HTR-8/SVneo (cell line): ENCODE measurements at regions not wholly inside any gene's neighbourhood (a gene's known extent, or its start where the extent isn't known, plus 50 kb on each side); places are given as distances from the start of the nearest gene placed in this dataset.
A peak's percentile ranks its signal among the peaks of the same experiment; 100 is the strongest.

Experiments used
- DNase-seq: peaks from one replicate; pipeline ENCODE4 v3.0.0; 2011; ENCODE audit warnings: low spot score, mixed read lengths; ENCODE audit not compliant: insufficient read length
- FAIRE-seq: peaks from 2 replicates; lab custom pipeline; 2011; peaks lifted over from hg19 to GRCh38; lab: Jason Lieb, UNC

DNA sequence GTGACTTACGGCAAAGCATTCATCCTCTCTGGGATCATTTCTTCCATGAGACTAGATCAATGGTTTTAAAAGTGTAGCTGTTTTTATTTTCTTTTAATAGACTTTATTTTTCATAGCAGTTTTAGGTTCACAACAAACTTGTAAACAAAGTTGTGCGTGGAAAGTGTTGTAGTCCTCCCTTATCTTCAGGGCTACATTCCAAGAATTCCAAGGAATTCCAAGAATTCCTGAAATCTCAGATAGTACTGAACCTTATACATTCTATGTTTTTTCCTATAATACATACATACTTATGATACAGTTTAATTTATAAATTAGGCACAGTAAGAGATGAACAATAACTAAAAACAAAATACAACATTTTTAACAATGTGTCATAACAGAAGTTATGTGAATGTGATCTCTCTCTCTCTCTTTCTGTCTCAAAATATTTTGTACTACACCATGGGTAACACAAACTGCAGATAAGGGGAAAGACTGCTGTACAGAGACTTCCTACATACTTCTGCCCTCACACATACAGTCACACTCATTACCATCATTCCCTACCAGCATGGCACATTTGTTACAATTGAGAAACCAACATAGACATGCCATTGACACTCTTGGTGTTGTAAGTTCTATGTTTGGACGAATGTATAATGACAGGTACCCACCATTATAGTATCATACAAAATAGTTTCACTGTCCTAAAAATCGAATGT lies 1933.2 kb upstream of the WWC1 start:
- FAIRE-seq (peak; percentile 79), DNase-seq (no peak)

DNA sequence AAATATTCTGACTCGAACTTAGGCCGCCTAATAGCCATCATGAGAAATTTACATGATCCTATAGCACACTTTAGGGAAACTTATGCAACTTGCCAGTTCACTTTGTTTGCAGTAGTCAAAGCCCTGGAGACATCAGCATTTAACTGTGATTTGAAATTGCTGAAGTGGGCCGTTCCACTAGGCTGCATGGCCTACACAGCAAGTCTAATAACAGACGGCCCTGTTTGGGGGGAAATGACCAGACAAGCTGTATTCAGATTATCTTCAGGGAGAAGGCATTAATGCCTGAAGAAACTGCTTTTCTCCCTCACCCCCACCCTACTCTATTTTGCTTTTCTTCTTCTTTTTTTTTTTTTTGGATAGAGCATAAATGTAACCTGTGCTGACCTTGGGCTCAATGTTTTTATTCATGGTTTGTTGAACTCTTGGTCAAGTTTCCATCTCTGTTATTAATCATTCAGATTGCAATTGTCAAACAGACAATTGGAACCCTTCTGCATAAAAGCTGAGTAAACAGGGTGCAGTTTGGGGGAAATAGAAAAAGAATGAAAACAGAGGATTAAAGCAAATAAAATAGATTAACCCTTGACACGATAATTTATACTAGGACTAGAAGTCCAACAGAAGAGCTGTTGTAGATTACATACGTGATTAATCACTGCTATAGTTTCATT lies 1928.2 kb upstream of the WWC1 start:
- no peak for FAIRE-seq
- DNase-seq = no peak

DNA sequence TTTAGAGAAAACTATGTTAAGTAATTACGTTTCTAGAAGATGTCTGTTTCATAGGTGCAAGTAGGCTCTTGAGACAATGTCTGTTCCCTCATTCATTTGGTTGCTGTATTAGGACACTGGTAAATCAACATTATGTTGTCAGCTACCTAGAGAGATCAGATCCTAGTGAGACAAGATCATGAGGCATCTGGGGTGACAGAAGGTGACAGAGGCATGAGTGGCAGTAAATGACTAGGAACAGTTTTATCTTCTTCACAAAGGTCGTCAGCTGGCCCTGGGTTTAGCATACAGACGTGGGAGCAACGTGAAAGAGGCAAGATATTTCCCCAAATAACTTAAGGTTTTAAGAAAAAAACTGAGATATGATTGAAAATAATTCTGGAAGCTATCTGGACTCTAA lies 1926.3 kb upstream of the WWC1 start:
- no peak for DNase-seq
- no peak for FAIRE-seq

DNA sequence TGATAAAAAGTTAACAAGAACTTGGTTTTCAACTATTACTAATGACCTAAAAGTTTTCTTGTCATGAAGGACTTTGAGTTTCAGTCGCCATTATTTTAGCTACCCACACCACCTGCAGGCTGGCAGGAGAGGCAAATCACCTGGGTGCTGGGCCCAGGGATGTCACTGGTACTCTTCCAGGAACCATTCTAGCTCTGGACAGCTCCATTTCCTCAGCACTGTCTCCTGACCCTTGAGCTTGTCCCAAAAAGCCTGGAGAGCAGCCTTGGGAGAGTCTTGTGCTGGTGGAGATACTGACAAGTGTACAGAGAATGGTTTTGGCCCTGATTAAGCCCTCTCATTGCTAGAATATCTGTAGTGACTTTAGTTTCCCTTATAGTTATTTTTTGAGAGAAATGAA lies 1924.1 kb upstream of the WWC1 start:
- DNase-seq = no peak
- FAIRE-seq = no peak

DNA sequence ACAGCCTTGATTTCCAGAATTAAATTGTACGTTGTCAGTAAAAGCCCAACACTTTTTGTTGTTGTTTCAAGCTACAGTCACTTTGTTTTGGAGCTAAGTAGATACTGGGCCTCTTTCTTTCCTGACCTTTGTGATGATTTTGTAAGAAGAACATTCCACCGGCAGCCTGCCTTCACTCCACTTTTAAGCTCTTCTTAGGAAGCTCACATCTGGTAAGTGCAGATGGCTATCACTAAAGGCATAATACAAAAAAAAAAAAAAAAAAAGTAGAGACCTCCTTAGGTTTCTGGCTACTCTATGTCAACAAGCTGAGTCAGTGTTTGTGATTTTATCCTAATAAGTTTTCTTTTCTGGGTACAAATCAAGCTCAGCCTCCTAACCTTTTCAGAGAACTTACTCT lies 1922.1 kb upstream of the WWC1 start:
- DNase-seq (no peak), FAIRE-seq (no peak)

DNA sequence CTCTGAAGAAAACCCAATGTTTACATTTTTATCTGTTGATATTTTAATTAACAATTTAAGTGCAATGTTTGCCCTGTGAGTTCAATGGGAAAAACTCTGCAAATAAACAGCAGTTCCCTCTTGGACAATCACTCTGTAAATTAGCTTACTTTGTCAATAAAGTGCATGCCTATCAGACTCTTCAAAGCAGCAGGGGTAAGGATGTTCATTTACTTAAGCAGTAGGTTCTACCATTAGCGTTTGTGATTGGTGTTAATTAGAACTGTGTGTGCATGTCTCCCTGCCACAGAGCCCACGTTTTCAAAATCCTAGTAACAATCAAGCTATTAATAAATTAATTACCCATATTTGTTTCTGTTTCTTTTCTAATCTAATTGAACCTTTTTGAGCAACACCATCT lies 1921.6 kb upstream of the WWC1 start:
- FAIRE-seq = no peak
- no peak for DNase-seq

DNA sequence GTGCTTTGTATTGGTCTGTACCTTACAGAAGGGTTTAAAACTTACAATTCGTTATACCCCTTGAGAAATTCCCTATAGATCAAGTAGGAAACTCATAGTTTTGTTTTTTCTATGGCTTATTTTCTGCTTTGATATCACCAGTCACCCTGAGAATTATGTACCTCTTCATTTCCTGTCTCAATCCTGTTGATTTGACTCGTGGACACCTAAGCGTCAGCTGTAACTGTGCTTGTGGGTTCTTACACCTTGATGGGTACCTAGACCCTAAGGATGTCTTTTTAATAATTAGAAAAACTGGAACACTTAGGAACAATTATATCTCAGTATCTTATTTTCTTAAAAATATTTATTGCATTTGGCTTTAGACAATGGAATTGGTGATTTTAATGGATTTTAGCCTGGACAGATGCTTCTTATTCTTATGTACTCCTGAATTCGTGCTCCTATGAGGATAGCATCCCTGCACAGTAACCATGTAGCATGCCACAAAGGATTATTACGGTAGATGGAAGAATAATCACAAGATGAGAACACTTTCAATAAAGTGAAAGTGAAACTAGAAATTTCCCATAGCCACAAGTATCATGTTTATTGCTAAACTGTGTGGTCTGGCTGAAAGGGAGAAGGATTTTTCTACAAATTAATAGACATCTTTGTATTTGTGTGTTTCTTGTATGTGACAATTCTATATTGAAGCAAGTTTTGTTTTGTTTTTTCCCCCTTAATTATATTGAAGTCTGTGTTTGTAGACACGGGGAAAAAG lies 1920.3 kb upstream of the WWC1 start:
- FAIRE-seq = no peak

DNA sequence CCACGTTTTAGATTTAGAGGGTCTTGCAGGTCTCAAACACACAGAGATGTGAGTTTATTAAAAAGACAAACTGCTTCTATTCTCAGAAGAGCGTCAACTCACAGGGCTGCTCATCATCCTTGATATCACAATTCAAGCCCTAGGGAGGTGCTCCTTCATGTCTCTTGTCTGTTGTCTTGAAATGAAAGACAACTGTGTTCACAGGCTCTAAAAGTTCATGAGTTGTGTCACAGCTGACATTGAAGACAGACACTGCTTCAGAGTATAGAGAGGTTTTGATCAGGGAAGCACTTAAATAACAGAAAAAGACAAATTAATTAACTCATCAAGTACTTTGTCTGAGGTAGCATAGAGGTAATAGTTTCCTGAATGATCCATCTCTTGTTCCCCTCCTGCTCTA lies 1917.6 kb upstream of the WWC1 start:
- FAIRE-seq = no peak
- no peak for DNase-seq

More for the DNA sequence above, 1920.3 kb upstream of the WWC1 start:
- no peak for DNase-seq

DNA sequence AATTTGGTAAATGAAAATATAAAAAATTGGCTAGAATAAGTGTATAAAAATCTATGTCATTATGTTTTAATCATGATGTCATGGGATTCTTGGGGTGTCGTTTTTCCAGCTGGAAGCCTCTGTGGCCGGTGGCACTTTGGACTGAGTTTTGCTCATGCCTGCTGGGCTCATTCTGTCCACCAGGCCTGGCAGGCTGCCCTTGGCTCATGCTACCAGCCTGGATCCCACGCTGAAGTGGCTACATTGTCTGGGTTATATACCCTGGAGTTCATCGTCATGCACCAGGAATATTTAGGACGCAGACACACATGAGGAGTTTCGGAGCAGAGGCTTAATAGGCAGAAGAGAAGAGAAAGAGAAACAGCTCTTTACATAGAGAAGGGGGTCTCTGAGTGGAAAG lies 1913.7 kb upstream of the WWC1 start:
- FAIRE-seq = no peak
- DNase-seq = no peak

DNA sequence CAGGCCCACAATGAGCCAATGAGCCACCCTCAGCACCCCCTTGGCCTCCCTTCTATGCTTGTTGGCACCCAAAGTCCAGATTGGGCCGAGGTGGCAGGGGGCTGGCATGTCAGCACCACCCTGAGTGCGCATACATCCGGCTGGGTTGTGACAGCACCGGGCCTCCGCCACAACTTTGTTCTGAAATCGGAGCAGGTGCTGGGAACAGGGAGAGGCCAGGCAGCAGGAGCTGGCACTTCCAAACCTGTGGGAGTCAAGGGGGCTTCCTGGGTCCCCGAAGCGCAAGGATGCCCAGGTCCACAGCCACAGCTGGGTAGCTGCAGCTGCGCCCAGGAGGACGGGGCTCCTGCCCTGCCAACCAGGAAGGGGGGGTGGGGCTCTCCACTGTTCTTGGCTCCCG lies 1911.9 kb upstream of the WWC1 start:
- FAIRE-seq (no peak), DNase-seq (no peak)

DNA sequence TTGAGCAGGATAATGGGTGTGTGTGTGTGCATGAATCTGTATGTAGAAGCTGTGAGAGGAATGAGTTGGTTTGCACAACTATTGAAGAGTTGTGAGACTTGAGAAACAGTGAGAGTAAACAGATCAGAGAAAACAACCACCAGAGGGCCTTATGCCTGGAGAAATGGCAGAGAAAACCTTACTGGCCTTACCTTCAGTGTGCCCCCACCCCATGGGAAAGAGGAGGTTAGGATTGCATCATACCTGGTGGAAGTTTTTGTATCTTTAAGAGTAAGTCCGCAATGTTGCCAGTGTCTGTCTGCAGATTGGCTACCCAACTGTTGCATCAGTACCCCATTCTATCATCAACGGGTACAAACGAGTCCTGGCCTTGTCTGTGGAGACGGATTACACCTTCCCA lies 1909.4 kb upstream of the WWC1 start:
- DNase-seq = no peak
- FAIRE-seq = no peak

DNA sequence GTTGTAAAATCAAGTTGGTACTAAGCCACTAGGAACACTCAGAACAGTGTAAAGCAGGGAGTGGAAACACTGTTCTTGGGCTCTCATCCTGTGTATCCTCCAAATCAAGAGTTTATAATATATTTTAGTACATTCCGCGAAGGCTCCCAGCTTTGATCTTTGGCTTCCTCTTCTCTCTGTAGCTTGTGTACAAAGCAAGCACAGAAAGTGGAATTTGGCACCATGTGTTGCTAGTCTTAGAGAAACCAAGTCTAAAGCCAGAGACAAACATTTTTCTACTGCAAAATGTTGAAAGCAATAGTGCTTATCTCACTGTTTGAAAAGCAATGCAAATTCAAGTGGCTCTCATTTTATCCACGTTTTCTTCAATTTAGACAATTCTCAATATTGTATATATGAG lies 1893.3 kb upstream of the WWC1 start:
- FAIRE-seq (no peak), DNase-seq (no peak)

DNA sequence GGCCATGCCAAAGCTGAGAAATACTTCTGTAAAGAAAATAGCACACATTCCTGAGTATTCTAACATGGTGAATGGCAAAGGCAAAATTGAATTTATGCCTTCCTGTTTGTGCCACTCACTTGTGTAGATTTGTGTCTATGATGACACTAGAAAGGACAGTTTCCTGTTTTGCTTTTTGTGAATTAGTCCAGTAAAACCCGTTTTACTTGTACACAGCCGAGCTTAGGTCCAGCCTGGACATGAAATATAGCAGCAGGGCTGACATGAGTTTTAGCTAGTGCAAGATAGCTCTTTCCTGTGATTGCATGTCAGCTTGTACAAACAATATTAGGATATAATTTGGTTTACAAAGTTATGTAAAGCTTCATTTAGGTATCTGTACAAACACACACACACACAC lies 1891.7 kb upstream of the WWC1 start:
- FAIRE-seq (no peak), DNase-seq (no peak)

DNA sequence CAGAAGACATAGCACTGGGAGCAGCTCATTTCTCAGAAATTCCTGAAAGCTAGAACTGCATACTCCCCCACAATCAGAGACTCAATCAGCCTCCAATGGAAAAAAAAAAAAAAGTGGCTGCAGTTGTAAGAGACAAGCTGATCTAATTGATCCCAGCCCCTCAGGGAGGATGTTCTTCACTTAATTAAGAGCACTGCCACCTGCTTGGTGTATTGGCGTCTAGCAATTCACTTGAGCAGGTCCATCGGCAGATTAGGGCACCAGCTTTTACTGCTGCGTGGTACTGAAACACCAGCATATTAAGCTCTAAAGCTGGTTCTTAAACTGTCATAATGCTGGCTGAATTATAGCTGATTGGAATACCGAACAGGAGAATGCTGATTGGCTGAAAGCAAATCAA lies 1890.1 kb upstream of the WWC1 start:
- DNase-seq (no peak), FAIRE-seq (no peak)

DNA sequence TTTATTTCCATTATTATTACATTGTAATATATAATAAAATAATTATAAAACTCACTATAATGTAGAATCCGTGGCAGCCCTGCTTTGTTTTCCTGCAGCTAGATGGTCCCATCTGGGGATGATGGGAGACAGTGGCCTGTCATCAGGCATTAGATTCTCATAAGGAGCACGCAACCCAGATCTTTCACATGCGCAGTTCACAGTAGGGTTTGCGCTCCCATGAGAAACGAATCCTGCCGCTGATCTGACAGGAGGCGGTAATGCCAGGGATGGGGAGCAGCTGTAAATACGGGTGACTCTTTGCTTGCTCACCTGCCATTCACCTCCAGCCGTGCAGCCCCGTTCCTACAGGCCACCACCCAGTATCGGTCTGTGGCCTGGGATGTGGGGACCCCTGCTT lies 1879.3 kb upstream of the WWC1 start:
- no peak for FAIRE-seq
- DNase-seq = no peak

DNA sequence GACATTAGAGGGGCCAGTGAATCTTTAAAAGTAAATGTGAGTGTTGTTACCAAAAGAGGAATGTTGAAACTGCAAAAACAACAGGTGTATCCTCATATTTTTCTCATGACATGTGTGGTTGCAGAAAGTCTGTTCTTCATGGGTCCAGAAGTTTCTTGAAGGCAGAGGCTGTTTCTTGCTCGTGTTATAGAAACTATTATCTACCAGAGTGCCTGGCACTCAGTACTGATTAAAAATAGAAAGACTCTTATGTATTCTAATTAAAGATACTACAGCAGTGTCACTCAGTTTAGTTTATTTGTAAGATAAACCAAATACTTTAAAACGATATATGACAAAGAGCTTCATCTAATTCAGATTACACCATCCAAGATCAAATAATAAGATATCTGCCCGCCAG lies 1864.2 kb upstream of the WWC1 start:
- FAIRE-seq (no peak), DNase-seq (no peak)

DNA sequence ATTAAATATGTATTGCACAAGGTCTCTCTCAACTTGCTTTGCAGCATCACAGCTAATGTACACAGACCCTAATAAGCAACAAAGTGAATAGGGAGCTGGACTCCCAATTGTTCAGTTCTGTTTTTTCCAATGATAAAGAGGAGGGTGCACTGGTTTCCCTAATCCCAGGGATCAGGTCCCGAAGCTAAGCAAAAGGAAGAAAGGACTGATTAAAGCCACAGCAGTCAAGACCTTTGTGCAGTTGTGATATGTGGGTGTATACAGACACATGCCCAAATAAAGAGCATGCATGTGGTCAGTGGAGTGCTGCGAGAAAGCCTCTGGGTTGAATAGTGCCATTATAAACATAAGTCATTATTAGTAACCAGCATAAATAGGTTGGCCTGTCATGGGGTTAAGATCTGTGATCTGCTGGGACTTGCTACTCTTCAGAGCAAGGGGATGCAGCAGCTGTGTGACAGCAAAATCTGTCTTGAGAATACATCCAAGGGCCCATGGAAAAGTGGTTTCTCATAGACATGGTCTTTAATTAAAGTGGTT lies 1863.1 kb upstream of the WWC1 start:
- DNase-seq (no peak), FAIRE-seq (no peak)

DNA sequence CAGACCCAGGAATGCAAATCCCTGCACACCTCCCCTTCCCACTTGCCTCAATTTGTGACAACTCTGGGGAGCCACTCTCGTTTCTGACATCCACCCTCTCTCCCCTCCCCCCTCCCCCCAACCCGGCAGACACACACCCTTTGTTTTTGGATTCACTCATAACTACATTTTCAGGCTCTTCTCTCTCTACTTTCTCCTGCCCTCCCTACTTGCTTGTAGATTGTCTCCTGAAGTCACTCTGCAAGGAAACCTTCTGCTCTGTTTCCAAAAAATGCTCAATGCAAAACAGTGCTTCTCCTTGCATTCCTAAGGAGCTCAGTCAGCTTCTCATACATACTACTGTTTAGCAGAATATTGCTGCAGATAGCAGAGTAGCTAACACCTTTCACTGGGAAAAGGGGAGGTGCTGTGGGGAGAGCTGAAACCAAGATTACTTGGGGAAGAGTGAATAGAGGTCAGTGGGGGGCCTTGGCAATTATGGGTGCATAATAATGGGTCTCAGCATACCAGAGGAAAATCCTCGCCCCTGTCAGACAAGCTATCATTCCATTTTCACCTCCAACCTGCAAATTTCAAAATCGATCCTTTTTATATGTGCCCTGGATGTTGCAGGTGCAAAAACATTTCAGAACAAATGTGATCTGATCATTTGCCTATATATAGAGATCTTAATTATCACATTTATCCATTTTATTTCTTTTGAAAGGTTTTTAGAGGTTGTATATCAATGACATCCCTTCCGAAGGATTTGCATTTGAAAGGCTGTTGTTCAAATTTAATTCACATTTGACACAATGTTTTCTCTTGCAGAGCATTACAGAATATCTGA lies 1860.7 kb upstream of the WWC1 start:
- DNase-seq (no peak), FAIRE-seq (no peak)

DNA sequence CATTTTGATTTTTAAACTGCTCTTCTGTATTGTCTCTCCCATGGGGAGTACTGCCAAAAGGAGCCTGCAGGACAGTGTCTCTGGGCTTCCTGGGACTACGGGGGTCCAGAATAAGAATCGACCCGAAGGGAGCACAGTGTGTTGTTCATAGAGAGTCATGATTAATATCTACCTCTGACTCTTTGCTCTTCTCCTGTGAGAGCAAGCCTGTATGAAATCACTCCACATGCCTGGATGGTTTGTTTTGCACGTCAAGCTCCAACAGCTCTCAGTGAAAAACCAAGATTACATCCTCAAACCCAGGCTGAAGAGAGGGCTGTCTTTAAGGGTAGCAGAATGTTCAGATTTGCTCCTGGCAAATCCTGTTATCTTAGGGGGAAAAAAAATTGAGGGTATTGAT lies 1860.0 kb upstream of the WWC1 start:
- FAIRE-seq (no peak), DNase-seq (no peak)

DNA sequence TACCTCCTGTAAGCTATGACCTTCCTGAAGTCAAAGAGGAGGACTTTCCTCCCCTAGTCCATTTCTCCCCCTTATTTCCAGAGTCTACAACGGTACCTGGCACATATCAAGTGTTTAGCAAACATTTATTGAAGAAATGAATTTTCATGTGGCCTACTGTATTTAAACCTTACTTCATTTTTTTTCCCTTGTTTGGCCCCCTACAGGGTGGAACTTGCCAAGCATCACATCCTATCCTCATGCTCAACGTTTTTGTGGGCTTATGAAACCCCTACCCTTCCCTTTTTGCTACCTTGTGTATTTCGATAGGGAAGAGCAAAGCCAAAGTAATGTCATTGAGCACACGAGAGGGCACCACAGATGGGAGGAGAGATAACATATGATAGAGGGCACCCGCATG lies 1857.8 kb upstream of the WWC1 start:
- no peak for FAIRE-seq
- DNase-seq = no peak
